Hepatocyte (in vitro differentiated cells): ENCODE measurements at regions not wholly inside any gene's neighbourhood (a gene's known extent, or its start where the extent isn't known, plus 50 kb on each side); places are given as distances from the start of the nearest gene placed in this dataset.

Source experiments
- EZH2 ChIP-seq: fragments of 200-600 bp; sonication (generic); IDR thresholded peaks from 2 replicates; pipeline ENCODE4 v1.6.1; 2016; ENCODE audit warnings: antibody characterized with exemption, mild to moderate bottlenecking, borderline replicate concordance
- EZH2phosphoT487 ChIP-seq: fragments of 200-600 bp; sonication (generic); IDR thresholded peaks from one replicate; pipeline ENCODE4 v1.6.1; 2018; ENCODE audit warnings: antibody characterized with exemption, mild to moderate bottlenecking, low read depth, moderate library complexity; ENCODE audit not compliant: unreplicated experiment, severe bottlenecking
- TF ChIP-seq, protein P1 (sequence below): fragments of 200-600 bp; sonication (generic); IDR thresholded peaks from 2 replicates; pipeline ENCODE4 v1.5.1; 2016; ENCODE audit warnings: antibody characterized with exemption, mild to moderate bottlenecking; ENCODE audit not compliant: poor library complexity

GRCh38 chr3:26525013-26525412, 97.6 kb upstream of the LRRC3B start:
- TF ChIP-seq EZH2phosphoT487 (no peak), EZH2 (no peak)
- TF ChIP-seq, protein P1, sequence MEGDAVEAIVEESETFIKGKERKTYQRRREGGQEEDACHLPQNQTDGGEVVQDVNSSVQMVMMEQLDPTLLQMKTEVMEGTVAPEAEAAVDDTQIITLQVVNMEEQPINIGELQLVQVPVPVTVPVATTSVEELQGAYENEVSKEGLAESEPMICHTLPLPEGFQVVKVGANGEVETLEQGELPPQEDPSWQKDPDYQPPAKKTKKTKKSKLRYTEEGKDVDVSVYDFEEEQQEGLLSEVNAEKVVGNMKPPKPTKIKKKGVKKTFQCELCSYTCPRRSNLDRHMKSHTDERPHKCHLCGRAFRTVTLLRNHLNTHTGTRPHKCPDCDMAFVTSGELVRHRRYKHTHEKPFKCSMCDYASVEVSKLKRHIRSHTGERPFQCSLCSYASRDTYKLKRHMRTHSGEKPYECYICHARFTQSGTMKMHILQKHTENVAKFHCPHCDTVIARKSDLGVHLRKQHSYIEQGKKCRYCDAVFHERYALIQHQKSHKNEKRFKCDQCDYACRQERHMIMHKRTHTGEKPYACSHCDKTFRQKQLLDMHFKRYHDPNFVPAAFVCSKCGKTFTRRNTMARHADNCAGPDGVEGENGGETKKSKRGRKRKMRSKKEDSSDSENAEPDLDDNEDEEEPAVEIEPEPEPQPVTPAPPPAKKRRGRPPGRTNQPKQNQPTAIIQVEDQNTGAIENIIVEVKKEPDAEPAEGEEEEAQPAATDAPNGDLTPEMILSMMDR: no peak
